HuH-7.5 (cell line): ENCODE measurements at regions not wholly inside any gene's neighbourhood (a gene's known extent, or its start where the extent isn't known, plus 50 kb on each side); places are given as distances from the start of the nearest gene placed in this dataset.
"Not testable (repeated sequence)": the region's sequence is repeated elsewhere in the genome, so short reads cannot be mapped to it uniquely, and the experiment has no call there.

Experiments
- DNase-seq: peaks from one replicate; pipeline ENCODE4 v3.0.0; 2011; ENCODE audit warnings: low spot score

DNA sequence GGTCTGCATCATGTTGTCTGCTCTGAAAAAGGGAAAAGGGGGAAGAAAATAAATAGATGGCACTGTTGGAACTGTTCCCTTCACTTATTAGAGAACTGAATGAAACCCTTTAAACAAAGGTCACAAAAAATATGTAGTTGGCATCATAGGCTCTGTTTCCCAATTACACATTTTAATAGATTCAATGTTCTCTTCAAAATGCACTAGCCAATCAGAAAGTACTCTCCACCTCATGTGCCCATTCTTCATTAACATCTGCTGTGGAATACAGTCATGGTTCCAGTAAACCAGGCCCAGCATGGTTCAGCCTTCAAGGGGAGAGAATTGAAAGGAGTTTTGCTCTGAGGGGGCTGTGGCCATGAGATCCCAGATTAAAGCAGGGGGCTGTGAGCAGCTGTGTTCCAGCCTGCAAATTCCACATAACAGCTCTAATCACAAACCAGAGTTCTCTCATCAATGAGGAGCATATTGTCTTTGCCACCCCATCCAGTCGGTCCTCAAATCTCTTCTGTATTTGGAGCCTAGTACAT lies 165.9 kb upstream of the CREB1 start:
- DNase-seq = no peak

DNA sequence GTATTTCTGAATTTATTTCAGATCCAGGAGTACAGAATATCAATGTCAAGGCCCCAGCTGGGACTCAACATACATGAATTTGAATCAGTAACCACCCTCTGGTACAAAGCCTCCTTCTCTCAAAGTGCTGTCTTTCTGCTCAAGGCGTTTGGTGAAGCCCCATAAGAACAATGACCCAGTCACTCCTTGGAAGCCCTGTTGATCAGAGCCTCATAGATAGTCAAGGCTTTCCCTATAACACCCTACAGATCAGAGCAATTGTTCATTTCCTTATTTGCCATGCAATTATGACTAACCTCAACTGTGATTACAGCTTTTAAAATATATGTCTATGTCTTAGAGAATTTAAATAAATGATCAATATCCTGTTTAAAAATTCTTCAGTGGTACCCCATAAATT lies 159.1 kb upstream of the CREB1 start:
- no peak for DNase-seq

DNA sequence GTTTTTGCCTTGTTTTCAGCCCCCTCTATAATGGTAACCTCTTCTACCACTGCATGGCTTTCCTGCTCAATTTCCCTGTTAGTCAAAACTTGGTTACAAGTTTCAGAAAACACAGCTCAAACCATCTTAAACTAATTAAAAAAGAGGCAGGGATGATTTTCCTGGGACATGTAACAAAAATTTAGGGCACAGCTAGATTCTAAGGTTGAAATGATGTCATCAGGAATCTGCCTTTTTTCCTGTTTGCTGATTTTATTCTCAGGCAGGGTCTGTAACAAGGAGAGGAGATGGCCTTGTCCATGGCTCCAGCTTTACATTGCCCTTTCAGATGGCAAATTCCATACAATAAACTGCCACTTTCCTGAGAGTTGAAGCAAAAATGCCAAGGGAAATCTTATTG lies 157.9 kb upstream of the CREB1 start:
- DNase-seq = no peak

DNA sequence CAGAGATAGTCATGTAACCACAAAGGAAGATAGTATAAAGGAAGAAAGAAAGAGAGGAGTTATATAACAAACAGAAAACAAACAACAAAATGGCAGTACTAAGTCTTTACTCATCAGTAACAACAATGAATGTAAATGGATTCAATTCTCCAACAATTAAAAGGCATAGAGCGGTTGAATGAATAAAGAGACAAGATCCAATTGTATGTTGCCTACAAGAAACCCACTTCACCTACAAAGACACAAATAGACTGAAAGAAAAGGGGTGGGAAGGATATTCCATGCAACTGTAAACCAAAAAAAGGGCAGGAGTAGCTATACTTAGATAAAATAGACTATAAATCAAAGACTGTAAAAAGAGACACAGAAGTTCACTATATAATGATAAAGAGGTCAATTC lies 157.3 kb upstream of the CREB1 start:
- no peak for DNase-seq

DNA sequence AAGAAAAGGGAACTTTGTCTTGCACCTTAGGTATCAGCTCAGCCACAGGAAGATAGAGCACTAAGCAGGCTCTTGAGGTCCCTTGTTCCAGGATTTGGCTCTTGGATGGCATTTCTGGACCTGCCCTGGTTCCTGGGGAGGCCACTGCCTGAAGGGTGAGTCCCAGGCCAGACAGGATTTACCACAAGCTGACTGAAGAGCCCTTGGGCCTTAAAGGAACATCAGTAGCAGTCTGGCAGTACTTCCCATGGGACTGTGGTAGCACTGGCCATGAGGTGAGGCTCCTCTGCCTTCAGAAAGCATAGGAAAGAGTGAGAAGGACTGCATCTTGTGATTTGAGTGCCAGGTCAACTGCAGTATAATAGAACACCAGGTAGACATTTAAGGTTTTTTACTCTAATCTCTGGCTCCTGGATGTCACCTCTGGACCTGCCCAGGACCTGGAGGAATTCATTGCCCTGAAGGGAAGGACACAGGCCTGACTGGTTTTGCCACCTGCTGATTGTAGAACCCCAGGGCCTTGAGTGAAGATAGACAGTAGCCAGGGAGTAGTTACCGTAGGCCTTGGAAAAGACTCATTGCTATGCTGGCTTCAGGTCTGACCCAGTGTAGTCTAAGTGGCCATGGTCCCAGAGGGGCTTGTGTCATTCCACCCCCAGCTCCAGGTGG lies 154.4 kb upstream of the CREB1 start:
- DNase-seq = no peak

DNA sequence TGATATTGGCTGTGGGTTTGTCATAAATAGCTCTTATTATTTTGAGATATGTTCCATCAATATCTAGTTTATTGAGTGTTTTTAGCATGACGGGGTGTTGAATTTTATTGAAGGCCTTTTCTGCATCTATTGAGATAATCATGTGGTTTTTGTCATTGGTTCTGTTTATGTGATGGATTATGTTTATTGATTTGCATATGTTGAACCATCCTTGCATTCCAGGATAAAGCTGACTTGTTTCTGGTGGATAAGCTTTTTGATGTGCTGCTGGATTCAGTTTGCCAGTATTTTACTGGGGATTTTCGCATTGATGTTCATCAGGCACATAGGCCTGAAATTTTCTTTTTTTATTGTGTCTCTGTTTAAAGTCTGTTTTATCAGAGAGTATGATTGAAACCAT lies 151.1 kb upstream of the CREB1 start:
- not testable (repeated sequence) for DNase-seq

DNA sequence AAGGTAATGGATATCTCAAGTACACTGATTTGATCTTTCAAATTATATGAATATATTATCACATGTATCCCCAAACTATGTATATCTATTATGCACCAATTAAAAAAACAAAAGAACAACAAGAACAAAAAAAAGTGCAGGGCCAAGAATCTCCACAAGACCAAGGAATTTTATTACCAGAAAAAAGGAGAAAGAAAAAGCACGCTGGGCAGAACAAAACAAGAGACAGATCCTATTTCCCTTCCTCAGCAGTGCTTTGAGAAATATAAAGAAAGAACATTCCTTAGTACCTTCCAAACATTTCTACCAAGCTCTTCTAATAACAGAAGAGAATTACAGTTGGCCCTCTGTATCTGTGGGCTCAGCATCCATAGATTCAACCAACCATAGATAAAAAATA lies 144.7 kb upstream of the CREB1 start:
- no peak for DNase-seq

DNA sequence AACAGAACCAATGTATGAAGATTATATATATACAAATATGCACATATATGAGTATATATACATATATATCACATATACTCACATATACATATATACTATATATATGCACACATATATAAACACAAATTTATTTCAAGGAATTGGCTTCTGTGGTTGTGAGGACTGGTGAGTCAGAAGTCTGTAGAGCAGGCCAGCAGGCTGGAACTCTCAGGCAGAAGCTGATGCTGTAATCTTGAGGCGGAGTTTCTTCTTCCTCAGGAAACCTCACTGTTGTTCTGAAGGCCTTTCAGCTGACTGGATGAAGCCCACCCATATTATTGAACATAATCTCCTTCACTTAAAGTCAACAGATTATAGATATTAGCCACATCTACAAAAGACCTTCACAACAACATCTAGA lies 143.9 kb upstream of the CREB1 start:
- no peak for DNase-seq

DNA sequence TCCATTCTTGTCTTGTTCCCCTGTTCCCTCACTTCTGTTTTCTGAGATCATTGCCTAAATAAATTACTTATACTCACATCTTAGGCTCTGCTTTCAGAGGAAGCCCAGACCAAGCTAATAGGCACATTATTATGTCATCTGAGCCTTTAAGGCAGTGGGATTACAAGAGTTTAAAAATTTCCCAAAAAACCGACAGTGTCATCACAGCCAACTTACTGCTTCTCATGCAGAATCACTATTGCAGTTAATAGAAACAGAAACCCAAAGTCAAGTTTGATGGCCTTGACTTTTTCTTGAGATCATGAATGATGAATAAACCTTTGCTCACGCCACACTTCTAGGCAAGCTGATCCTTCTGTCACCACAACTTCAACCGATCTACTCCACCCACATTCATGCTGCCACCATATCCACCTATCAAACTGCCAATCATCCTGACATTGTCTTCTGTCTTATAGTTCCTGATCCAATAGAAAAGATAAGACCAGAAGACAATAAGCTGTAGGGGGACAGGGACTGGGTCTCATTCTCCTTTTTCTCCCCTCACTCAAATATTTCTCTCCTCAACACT lies 142.7 kb upstream of the CREB1 start:
- no peak for DNase-seq

DNA sequence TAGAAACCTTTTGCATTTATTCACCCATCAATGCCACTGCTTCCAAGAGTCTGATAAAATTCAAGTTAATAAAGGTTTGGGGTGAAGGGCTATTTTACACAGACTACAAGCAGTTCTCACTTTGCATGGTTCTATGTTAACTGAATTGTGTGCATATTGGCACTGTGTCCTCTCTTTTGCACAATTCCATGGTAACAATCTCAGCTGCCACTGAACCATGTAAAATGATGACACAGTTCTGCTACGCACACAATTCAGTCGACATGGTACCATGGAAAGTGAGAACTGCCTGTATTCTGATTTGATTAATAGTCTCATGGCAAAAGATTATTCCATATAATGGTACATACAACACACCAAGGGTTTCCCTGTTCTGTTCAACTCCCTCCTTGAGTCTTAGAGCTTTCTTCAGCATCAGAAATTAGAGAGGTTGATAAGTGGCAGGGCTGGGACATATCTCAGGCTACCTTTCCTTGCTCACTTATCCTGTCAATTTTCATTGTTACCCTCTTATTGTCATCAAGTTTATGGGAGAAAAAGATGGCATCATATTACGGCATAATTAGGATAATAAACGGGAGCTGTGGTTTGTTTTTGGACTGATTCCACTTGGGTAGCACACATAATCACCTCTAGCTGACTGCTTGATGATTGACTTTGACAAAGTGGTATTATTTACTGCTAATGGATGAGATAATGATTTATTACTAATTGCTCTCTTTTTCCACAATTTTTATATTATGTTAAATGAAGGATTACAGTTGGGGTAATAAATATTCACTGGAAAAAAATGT lies 139.3 kb upstream of the CREB1 start:
- DNase-seq = no peak

DNA sequence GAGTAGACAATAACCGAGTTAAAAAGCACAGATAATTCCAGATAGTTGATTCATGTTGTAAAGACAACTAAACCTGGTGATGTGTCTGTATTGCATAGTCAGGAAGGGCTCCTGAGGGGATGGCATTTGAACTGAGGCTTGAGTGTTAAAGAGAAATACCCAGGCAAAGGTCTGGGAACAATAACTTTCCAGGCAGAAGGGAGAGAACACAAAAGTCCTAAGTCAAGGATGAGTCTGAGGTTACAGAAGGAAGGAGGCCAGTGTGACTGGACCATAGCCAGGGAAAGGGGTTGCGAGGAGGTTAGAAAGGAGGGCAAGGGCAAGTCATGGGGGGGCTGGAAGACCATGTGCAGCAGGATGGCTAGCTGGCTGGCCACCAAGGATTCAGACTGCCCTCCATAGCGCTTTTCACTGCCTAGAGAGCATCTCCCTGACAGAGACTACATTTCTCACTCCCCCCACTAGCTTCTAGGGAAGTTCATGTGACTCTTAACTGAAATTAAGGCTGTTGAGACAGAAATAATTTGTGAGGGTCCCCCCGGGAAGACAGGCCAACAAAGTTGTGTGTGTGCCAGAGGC lies 135.5 kb upstream of the CREB1 start:
- no peak for DNase-seq

DNA sequence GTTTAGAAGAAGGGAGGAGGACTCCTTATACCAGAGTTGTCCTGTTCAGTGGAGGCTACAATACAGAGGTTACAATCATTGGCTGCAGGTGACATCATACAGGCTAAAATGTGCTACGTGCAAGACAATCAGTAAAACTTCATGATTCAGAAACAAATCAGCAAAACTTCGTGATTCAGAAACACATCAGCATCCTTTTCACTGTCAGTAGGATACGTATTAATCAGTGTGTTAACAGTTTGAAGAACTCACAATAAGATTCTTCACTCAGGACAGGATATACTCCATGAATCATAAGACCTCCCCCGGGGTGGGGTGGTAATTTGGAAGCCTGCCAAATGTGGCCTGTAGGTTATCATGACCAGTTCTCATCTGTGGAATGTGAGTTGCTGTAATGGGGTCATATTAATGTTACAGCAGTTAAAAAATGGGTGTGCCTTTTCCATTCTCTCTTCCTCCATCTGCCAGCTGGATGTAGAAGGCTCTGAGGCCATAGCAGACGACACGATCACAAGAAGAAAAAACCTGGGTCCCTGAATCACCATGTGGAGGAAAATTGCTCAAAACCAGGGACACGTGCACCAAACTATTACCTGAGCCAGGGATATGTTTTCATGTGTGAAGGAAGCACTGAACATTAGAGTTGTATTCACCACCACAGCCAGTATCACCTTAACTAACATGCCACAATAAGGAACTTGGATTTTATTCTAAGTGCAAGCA lies 134.8 kb upstream of the CREB1 start:
- DNase-seq = no peak

DNA sequence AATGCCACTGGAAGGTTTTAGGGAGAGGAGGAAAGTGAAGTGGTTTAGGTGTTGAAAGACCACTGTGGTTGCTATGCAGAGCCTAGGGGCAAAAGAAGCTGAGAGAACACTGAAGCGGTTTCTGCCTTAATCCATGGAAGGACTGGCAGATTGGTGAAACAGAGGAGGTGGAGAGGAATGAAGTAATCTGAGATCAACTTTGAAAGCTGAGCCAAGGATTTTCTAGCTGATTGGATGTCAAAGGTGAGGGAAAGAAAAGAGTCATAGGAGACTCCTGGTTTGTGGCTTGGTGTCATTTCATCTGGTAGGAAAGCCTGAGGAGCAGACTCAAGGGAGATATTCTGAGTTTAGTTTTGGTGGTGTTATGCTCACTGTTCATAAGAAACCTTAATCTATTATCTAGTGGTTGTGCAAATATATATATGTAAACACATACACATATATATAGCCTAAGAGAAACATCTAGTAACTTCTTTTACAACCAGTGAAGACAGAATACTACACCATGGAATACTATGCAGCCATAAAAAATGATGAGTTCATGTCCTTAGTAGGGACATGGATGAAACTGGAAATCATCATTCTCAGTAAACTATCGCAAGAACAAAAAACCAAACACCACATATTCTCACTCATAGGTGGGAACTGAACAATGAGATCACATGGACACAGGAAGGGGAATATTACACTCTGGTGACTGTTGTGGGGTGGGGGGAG lies 134.1 kb upstream of the CREB1 start:
- no peak for DNase-seq

DNA sequence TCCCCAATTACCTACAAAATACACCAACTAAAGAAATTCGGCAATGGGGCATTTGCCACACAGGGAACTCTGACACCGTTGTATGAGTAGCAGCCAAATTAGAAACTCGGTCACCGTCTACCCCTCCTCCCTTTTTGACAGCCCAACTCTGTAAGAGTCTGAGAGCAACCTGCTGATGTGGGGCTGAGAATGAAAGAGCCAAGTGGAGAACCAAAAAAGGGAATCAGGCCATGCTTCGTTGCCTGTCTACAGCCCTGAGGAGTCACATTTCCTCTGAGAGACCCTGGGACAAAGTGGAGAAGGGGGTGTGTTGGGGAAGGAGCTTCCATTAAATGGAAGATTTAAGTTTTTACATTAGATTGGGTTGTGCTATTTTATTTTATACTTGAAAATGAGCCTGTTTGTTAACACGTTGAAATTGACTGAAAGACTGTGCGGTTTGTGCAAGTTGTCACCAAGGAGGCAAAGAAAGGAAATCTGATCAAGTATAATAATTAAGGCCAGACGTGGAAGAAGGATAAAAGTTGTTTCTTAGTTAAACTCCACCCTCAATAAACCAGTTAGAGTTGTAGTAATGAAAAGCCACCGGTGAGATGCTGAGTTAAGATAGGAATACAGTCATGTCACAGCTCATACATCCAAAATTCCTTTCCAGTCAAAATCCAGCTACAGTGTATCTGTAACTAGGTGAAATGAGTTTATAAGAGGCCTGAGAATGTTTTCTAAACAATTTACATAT lies 131.7 kb upstream of the CREB1 start:
- no peak for DNase-seq

DNA sequence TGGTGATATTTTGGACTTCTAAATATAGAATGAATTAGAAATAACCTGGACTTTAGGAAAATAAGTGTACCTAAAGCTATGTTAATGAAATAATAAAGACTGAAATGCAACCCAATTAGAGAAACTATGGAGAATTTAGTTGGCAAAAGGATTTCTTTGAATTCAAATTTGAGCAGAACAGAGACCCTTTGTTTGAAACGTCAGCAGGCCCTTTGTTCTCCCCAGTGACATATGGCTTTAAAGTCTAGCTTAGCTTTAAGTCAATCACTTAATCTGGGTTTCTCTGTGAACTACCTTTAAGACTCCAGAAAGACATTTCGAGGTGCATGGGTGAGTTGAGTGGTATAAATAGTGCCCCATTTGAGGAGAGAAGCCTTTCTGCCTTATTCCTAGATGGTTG lies 130.5 kb upstream of the CREB1 start:
- DNase-seq = no peak

DNA sequence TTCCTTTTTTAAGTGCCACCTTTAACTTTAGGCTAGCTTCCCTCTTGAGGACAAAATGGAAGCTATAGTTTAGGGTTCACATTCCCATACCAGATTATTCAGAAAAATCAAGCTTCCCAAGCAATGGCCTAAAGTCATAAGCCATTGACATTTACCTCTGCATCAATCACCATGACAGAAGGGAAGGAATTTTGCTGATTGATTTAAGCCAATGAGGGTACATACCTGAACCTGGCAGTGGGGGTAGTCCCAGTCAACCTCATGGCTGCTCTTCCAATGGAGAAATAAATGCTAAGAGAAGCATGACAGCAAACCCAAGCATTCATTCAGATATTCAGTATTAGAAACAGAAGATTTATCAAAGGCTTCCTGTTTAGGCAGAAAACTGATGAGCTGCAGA lies 128.4 kb upstream of the CREB1 start:
- no peak for DNase-seq

DNA sequence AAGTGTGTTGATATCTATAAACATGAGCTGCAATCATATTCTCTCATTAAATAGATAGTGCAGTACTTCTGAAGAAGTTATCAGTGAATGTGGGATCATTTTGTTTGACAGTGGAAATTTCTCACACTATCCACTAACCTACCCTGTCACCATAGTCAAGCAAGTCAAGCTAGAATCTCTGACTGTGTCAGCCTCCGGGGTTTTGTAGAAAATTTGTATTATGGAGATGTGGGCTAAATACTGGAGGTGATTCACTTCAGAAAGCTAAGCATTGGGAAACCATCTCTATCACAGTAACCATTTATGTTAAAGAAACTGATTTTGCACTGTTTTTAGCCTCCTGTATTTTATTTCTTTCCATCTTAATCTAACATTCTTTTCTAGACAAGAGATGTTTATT lies 126.6 kb upstream of the CREB1 start:
- DNase-seq = no peak

DNA sequence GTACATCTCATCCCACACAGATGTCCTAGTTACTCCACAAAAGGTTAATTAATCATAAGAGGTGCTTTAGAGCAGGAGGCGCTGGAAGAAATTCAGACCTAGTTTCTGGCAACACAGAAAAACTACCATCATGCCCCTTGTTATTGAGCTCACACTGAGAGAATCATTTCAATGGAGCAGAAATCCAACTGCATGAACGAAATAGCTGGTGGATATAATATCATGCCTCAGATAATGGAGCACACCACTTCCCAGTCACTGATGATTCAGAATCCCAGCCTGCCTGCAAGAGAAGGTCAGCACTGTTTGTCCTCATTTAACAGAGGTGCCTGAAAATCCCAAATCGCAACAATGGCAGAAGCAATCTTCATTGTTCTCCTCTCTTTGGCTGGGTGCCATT lies 125.8 kb upstream of the CREB1 start:
- DNase-seq = no peak

DNA sequence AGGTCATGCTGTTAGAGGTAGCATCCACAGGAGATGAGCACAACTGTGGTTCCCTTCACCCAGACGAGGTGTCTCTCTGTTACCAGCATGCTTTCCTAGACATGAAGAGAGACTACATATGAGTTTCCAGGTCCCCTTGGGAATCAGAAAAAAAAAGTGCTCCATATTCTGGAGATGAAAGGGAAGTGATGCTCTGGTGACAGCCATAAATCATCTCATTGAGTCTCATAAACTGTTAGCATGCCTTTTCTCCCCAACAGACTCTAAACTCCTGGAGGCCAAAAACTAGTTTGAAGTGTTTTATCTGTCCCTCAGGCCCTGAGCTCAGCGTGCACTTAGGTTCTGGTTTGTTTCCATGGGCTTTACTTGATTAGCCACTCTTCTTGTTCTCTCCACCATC lies 124.6 kb upstream of the CREB1 start:
- DNase-seq = no peak

DNA sequence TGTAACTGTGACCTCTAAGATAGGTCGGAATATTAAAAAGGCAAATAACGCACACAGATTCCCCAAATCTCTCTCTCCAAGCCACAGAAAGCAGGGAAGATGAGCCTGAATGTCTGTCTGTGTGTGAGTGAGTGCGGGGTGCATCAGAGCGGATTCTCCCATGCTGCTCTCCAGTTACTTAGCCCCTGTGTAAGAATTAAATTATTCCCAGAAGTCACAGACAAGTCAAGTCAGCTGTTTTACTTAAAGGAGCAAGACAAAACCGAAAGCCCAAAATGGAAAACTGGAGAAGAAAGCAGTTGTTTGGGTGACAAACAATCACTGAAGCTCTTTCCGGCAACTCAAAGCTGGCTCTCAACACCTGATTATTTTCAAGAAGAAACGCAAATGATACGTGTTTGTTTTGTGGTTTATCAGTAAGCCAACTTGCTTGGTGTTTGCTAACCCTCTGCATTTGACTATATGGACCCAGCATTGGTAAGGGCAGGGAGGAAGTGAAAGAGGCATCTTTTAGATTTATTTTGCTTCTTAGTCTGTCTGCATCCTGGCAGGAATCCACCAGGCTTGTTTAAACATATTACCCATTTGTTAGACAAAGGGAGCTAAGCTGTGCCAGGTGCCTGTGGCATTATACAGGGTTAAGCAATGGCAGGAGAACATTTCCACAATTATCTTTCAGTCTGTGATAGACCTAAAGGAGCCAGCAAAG lies 121.5 kb upstream of the CREB1 start:
- DNase-seq = no peak
